Raji (cell line): ENCODE measurements at regions not wholly inside any gene's neighbourhood (a gene's known extent, or its start where the extent isn't known, plus 50 kb on each side); places are given as distances from the start of the nearest gene placed in this dataset.

Experiments used
- POLR2A ChIP-seq: IDR thresholded peaks from 2 replicates; pipeline ENCODE4 v1.6.1; 2011; ENCODE audit warnings: low read depth, low read length, control low read depth; ENCODE audit not compliant: insufficient read depth

DNA sequence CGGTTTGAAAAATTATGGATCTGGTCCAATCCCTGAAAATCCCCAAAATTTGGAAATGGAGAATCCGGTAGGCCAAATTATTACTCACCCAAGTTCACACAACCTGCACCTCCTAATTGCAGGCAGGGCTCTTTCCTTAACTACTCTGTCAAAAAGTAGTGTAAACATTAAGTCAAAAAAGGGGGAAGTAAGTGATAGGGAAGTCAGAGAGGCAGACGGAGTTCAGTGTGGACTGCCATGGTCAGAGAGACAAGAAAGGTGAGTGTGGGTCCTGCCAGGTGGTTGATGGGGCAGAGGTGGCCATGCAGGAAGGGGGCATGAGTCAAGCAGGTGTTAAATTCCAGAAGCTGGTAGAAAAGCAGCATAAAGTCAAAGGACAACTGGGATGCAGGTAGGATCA lies 83.5 kb upstream of the CALM2 start:
- TF ChIP-seq POLR2A = no peak

DNA sequence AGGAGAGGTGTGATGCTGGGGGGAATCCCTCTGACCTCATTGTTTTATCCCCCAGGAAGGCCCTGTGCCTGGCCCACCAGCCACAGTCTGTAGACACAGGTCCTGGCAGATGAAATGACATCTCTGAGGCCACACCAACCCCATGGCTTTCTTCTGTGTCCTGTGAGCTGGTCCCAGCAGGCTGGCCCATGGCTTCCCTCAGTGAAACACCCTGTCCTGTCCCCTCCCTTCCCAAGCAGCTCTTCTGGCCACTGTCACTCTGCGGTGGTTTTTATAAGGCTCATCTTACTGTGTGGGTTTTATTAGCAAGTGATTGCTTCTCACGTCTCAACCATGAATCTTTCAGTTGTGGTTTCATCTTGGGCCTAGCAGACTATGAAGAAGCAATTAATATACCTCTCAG lies 81.6 kb upstream of the CALM2 start:
- no peak for TF ChIP-seq POLR2A

DNA sequence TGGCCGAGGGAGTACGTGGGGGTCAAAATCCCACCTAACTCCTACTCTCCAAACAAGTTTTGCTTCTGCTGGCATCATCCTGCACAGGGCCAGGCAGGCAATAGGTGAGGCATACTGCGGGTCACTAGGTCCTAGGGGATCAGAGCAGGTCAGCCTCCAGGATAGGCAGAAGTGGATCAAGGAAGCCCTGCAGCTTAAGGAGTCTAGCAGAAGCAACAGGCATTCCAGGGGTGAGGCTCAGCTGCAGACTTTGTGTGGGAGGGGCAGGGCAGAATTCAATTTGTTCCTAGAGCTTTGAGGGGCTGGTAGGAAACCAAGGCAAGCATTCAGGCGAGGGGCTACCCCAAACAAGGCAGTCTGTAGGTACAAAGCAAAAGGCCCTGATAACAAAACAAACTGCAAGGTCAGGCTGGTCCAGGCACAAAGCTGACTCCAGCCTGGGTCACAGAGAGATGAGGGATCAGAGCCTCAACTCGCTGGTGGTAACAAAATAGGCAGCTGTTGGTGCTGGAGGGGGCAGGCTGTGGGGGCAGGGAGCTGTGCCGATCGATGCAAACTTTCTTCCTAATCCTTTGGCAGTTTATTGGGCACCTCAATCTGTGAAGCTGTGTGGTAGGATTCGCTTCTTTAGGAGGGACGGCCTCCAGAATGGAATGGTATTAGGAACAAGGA lies 80.2 kb upstream of the CALM2 start:
- no peak for TF ChIP-seq POLR2A

DNA sequence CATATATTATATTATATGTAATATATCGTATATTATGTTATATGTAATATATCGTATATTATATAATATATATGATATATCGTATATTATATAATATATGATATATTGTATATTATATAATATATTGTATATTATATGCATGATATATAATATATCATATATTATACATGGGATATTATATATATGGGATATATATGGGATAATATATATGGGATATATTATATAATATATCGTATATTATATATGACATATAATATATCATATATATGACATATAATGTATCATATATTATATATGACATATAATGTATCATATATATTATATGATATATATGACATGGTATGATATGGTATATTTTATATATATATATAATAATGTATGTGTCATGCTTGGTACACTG lies 79.5 kb upstream of the CALM2 start:
- TF ChIP-seq POLR2A = no peak

DNA sequence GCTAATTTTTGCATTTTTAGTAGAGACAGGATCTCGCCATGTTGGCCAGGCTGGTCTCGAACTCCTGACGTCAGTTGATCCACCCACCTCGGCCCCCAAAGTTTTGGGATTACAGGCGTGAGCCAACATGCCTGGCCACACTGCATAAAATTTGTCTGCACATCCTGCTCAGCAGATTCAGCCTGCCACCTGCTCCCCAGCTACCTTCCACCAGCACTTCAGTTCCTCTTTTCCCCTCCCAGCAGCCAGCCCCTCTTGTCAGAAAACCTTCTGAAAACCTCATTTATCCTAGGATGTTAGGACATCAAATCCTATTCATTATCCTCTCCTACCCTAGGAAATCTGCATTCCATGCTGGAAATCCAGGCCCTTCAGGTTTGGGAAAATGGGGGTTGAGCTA lies 78.2 kb upstream of the CALM2 start:
- TF ChIP-seq POLR2A = no peak

DNA sequence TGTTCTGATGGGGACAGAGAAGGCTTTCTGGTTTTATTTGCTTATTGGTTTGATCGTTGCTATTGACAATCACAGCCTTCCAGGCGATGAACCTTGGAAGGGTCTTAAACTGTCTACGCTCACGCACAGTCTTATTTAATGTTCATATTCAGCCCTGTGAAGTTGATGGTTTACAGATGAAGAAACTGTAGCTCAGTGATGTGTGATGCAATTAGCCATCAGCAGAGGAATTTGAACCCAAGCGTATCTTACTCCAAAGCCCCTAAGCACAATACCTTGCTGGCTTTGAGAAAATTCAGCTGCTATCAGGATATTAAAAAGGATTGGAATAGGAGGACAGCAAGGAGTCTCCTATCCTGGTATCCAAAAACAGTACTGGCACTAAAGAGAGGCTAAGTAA lies 77.1 kb upstream of the CALM2 start:
- TF ChIP-seq POLR2A = no peak

DNA sequence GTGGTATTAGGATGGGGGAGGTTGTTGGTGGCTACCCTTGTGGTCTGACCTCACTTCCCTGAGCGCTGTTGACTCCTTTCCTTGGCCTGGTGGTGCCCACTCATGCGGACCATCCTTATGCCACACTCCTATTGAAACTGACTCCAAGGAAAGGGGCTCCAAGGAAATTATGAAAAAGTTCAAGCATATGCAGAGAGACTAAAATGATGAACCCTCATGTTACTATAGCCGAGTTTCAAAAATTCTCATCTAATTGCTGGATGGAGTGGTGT lies 75.0 kb upstream of the CALM2 start:
- TF ChIP-seq POLR2A = no peak

DNA sequence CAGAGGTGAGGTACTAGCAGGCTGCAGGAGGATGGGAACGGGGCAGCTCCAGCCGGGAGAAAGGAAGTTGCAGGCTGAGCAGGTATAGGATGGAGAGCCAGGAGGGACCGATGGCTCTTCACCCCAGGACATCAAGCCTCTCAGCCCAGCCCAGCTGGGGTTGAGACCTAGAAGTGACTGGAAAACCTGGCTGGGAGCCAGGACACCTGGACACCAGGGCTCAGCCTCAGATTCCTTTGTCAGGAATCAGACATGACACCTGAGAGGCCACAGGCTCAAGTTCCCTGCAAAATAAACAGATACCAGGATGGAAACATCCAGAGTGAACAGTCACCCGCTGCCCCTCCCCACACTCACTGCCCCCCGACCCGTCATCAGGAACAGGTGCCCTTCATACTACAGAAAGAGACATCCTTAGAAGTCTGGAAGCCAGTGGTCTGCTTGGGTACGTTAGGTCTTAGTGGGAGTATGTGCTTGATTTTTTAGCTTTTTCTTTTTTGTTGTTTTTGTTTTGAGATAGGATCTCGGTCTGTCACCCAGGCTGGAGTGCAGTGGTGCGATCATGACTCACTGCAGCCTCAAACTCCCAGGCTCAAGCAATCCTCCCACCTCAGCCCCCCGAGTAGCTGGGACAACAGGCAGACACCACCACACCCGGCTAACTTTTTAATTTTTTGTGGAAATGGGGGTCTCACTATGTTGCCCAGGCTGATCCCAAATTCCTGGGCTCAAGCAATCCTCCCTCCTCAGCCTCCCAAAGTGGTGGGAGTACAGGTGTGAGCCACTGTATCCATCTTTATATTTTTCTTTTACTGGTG lies 74.5 kb upstream of the CALM2 start:
- no peak for TF ChIP-seq POLR2A

- TF ChIP-seq POLR2A = no peak
Observed at GRCh38 chr2:47249931-47250330, 73.6 kb upstream of the CALM2 start.

DNA sequence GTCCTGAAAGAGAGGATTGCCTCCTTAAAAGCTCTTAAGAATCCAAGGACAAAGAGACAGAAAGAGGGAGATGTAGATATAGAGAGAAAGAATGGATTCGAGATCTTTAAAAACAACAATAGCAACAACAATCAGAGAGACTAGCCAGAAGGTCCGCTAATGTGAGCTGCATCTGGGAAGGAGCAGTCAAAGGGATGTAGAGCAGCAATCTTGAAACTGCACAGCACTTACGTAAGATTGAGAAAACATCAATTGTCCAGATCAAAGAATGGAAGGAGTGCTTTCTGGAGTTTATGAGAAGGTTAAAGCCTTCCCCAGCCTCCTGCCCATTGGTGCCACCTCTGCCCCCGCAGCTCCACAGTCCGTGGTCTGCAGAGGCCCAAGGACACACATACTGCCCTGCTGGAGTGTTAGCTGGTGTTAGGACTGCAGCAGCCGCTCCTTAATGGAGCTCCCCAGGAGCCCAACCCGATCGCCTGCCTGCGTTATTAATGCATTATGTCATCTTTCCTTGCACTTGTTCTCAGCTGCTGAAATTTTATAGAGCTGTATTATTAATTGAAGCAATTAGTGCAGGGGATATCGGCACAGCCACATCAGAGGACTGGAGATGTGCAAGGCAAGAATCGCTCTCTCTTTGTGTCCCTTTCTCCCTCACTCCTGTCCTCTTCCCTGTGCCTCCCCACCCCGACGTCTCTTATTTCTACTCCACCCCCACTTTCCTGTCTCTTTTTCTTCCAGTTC lies 73.0 kb upstream of the CALM2 start:
- no peak for TF ChIP-seq POLR2A

GRCh38 chr2:47243596-47244323 lies 67.4 kb upstream of the CALM2 start:
- TF ChIP-seq POLR2A = no peak

- no peak for TF ChIP-seq POLR2A
Observed at GRCh38 chr2:47241715-47242114, 65.4 kb upstream of the CALM2 start.

GRCh38 chr2:47239119-47239969 lies 63.0 kb upstream of the CALM2 start:
- no peak for TF ChIP-seq POLR2A

GRCh38 chr2:47238638-47239037 lies 62.3 kb upstream of the CALM2 start:
- no peak for TF ChIP-seq POLR2A
